Karpas-422 (cell line): ENCODE measurements at regions not wholly inside any gene's neighbourhood (a gene's known extent, or its start where the extent isn't known, plus 50 kb on each side); places are given as distances from the start of the nearest gene placed in this dataset.

Experiments used
- DNase-seq: peaks from one replicate; pipeline ENCODE4 v3.0.0-alpha.2; 2015
- H2AFZ ChIP-seq: fragments of 200-600 bp; sonication (generic); 2 replicates; pipeline ENCODE4 v1.6.1; 2014; ENCODE audit warnings: antibody characterized with exemption, low read length, mixed read lengths
- H3K27ac ChIP-seq: fragments of 200-600 bp; sonication (generic); 2 replicates; pipeline ENCODE4 v1.5.1; 2014; ENCODE audit warnings: mild to moderate bottlenecking, low read length, moderate library complexity
- H3K27me3 ChIP-seq: fragments of 200-600 bp; sonication (generic); 2 replicates; pipeline ENCODE4 v1.6.1; 2014; ENCODE audit warnings: low read length, mixed read lengths
- H3K36me3 ChIP-seq: fragments of 200-600 bp; sonication (generic); 2 replicates; pipeline ENCODE4 v1.6.1; 2014; ENCODE audit warnings: low read length, mixed read lengths; ENCODE audit not compliant: insufficient read depth
- H3K4me1 ChIP-seq: fragments of 200-600 bp; sonication (generic); 2 replicates; pipeline ENCODE4 v1.6.1; 2014; ENCODE audit warnings: mild to moderate bottlenecking, low read length, mixed read lengths
- H3K4me2 ChIP-seq: fragments of 200-600 bp; sonication (generic); 2 replicates; pipeline ENCODE4 v1.6.1; 2014; ENCODE audit warnings: low read length, low read depth, mild to moderate bottlenecking; ENCODE audit not compliant: poor library complexity, severe bottlenecking
- H3K4me3 ChIP-seq: fragments of 200-600 bp; sonication (generic); 2 replicates; pipeline ENCODE4 v1.5.1; 2014; ENCODE audit warnings: mild to moderate bottlenecking, antibody characterized with exemption, low read length, mixed read lengths
- H3K79me2 ChIP-seq: fragments of 200-600 bp; sonication (generic); 2 replicates; pipeline ENCODE4 v1.6.1; 2014; ENCODE audit warnings: mild to moderate bottlenecking, low read length, mixed read lengths
- H3K9ac ChIP-seq: fragments of 200-600 bp; sonication (generic); 2 replicates; pipeline ENCODE4 v1.6.0; 2014; ENCODE audit warnings: low read length
- H3K9me2 ChIP-seq: fragments of 200-600 bp; sonication (generic), shearing (Covaris generic); replicated peaks from 2 replicates; pipeline ENCODE4 v1.6.0; 2014; ENCODE audit warnings: mild to moderate bottlenecking, low read length, moderate library complexity; ENCODE audit not compliant: insufficient read depth
- H3K9me3 ChIP-seq: fragments of 300-700, 200-600 bp; sonication (generic); 2 replicates; pipeline ENCODE4 v1.6.1; 2014; ENCODE audit warnings: low read length, mixed read lengths
- H4K20me1 ChIP-seq: fragments of 200-600 bp; sonication (generic); 2 replicates; pipeline ENCODE4 v1.6.1; 2014; ENCODE audit warnings: mild to moderate bottlenecking, antibody characterized with exemption, low read length, low read depth; ENCODE audit not compliant: insufficient read depth

GRCh38 chr9:2559192-2560152, 62.1 kb upstream of the VLDLR start:
- DNase-seq = no peak
- Histone ChIP-seq H3K27ac (no peak overlapping the region), H4K20me1 (no peaks in the 10 kb centered on the region), H3K9ac (no peak overlapping the region), H2AFZ (no peak overlapping the region), H3K4me2 (no peak overlapping the region), H3K4me3 (no peak overlapping the region), H3K36me3 (0 out of 2 replicates have a peak, but pooled peaks cover 3% of the 10 kb centered on the region), H3K4me1 (no peaks in the 10 kb centered on the region), H3K27me3 (no peaks in the 10 kb centered on the region), H3K9me3 (peaks cover 15% of the 10 kb centered on the region; the same call in 1 of the 2 replicates), H3K9me2 (no peaks in the 10 kb centered on the region), H3K79me2 (no peaks in the 10 kb centered on the region)

DNA sequence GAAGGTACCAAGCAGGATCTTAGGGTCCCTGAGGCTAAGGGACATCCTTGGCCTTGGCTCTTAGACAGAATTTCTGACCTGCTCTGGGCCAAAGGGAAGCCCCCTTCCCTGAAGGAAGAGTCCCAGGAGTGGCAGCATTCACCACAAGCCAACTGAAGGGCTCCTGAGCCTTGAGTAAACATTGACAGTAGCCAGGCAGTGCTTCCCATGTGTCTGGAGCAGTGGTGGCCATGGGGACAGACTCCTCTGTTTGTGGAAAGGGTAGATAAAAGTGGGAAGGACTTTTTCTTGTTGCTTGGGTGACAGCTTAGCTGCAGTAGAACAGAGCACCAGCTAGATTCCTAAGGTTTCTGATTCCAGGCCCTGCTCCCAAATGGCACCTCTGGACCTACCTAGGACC, 61.4 kb upstream of the VLDLR start:
- no peak for DNase-seq

DNA sequence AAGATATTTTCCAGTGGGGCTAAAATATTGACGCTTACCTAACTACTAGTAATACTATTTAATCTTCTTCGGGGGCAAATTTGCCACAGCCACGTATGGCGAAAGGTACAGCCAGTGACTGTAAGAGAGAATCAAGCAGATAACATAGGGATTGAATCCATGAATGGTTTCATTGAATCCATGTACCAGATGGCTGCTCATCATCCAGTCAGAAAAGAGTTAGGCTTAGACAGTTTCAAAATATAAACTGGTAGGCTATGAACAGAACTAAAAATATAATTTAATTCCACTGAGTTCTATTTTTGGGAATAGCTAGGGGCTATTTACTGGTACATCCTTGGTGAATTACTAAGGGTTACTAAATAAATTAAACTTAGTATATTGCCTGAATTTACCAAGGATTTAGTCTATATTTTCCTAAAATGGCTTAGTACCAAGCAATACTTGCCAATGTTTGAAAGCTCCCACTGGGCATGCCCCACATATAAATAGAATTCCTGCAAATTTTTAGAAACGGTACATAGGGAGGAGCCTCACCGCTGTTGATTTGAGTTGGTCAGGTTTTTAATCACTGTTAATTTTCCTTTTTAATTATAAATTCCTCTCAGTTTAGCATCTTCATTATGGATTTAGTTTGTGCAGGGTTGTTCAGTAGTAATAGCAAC, 55.8 kb upstream of the VLDLR start:
- peak; percentile 27 for DNase-seq
- Histone ChIP-seq H3K4me1 (peaks cover 4% of the 10 kb centered on the region), H3K9me3 (no peaks in the 10 kb centered on the region), H4K20me1 (no peaks in the 10 kb centered on the region), H2AFZ (no peak overlapping the region), H3K36me3 (no peaks in the 10 kb centered on the region), H3K9ac (no peak overlapping the region), H3K4me2 (no peak overlapping the region), H3K4me3 (no peak overlapping the region), H3K79me2 (no peaks in the 10 kb centered on the region), H3K9me2 (no peaks in the 10 kb centered on the region), H3K27me3 (no peaks in the 10 kb centered on the region), H3K27ac (no peak overlapping the region)

More for the DNA sequence above, 61.4 kb upstream of the VLDLR start:
- no peaks in the 10 kb centered on the region for H3K9me2 ChIP-seq
- no peak overlapping the region for H3K9ac ChIP-seq
- no peaks in the 10 kb centered on the region for H3K4me1 ChIP-seq
- no peak overlapping the region for H3K4me2 ChIP-seq
- H3K36me3 ChIP-seq = 0 out of 2 replicates have a peak, but pooled peaks cover 3% of the 10 kb centered on the region
- H3K4me3 ChIP-seq = no peak overlapping the region
- peaks cover 15% of the 10 kb centered on the region; the same call in 1 of the 2 replicates for H3K9me3 ChIP-seq
- H2AFZ ChIP-seq = no peak overlapping the region
- H3K27ac ChIP-seq = no peak overlapping the region
- no peaks in the 10 kb centered on the region for H3K27me3 ChIP-seq
- no peaks in the 10 kb centered on the region for H4K20me1 ChIP-seq
- H3K79me2 ChIP-seq = no peaks in the 10 kb centered on the region

DNA sequence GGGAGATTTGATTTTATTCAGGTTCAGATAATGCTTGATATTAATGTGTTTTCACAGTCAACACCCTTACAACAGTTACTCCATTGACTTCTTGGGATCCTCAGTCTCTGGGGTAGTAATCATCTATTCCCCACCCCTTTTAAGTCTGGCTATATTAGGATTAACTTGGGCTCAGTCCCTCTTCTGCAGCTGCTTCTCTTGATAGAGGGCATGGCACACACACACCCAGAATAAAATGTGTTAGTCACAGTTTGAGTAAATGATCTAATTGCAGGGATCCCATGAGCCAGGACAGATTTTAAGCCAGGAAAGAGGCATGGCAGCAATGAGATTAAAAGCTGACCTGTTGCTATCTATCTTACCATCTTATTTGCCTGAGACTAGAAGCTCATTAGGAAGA, 53.7 kb upstream of the VLDLR start:
- Histone ChIP-seq H3K79me2 (no peaks in the 10 kb centered on the region), H3K9me2 (no peaks in the 10 kb centered on the region)

GRCh38 chr9:2568689-2569088, 52.9 kb upstream of the VLDLR start:
- H3K79me2 ChIP-seq = no peaks in the 10 kb centered on the region
- no peak overlapping the region for H3K9ac ChIP-seq
- peaks cover 7% of the 10 kb centered on the region for H3K4me1 ChIP-seq
- no peaks in the 10 kb centered on the region for H3K27me3 ChIP-seq
- no peak overlapping the region for H2AFZ ChIP-seq
- H3K4me2 ChIP-seq = no peak overlapping the region
- no peaks in the 10 kb centered on the region for H4K20me1 ChIP-seq
- DNase-seq = no peak
- H3K36me3 ChIP-seq = no peaks in the 10 kb centered on the region
- no peaks in the 10 kb centered on the region for H3K9me2 ChIP-seq
- no peak overlapping the region for H3K4me3 ChIP-seq
- no peak overlapping the region for H3K27ac ChIP-seq
- H3K9me3 ChIP-seq = no peaks in the 10 kb centered on the region

More for the DNA sequence above, 53.7 kb upstream of the VLDLR start:
- no peak for DNase-seq
- no peaks in the 10 kb centered on the region for H3K27me3 ChIP-seq
- no peak overlapping the region for H3K4me3 ChIP-seq
- no peak overlapping the region for H3K4me2 ChIP-seq
- H3K27ac ChIP-seq = no peak overlapping the region
- no peaks in the 10 kb centered on the region for H3K36me3 ChIP-seq
- H3K9me3 ChIP-seq = no peaks in the 10 kb centered on the region
- no peaks in the 10 kb centered on the region for H4K20me1 ChIP-seq
- no peak overlapping the region for H3K9ac ChIP-seq
- H3K4me1 ChIP-seq = peaks cover 7% of the 10 kb centered on the region
- H2AFZ ChIP-seq = no peak overlapping the region

DNA sequence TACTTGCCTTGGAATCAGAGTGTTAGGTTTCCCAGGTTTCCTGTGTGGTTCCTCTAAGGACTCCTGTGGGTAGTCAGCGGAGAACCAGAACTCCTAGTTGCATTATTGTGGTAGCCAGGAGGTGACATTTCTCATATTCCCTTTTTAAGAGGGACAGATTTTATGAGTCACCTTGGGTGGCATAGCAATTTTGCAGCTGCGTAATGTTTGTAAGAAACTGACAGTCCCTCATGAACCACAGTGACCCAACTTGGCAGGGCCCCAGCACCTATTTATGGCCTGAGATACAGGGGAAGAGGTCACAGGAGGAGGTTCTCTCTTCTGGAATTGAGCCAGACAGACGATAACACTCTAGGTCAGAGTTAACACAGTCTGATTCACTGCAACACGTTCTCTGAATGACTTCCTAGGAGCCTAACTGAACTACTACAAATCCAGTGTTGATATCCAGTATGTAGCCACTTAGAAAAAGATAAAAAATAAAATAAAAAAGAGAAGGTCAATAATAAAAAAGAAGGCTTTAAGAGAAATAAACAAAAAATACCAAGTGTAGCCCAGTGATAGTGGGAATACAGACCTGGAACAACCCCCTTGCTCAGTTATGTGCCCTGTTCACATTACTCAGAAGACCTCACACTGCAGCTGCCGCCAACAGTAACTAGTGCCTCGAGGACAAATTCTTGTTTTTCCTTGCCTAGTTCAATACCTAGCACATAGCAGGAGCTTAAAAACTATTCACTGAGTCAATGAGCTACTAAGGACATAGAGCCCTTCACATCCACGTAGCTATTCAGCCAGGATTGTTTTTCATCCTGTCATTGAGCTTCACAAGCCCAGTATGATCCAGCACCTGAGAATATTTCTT, 50.7 kb upstream of the VLDLR start:
- no peaks in the 10 kb centered on the region for H3K79me2 ChIP-seq
- H3K4me1 ChIP-seq = peaks cover 7% of the 10 kb centered on the region
- H3K27me3 ChIP-seq = no peaks in the 10 kb centered on the region
- H3K4me3 ChIP-seq = no peak overlapping the region
- H3K27ac ChIP-seq = no peak overlapping the region
- H2AFZ ChIP-seq = no peak overlapping the region
- DNase-seq = peak; percentile 63
- H3K36me3 ChIP-seq = no peaks in the 10 kb centered on the region
- H4K20me1 ChIP-seq = no peaks in the 10 kb centered on the region
- no peak overlapping the region for H3K4me2 ChIP-seq
- no peaks in the 10 kb centered on the region for H3K9me3 ChIP-seq
- no peak overlapping the region for H3K9ac ChIP-seq
- H3K9me2 ChIP-seq = no peaks in the 10 kb centered on the region
